ENCODE measurements at regions not wholly inside any gene's neighbourhood (a gene's known extent, or its start where the extent isn't known, plus 50 kb on each side); places are given as distances from the start of the nearest gene placed in this dataset.
"Not testable (repeated sequence)": the region's sequence is repeated elsewhere in the genome, so short reads cannot be mapped to it uniquely, and the experiment has no call there.

- FAIRE-seq = no peak
Observed at GRCh38 chr7:52571026-52571425, 464.4 kb upstream of the POM121L12 start.

GRCh38 chr7:52569151-52569550 is 466.3 kb upstream of the POM121L12 start:
- FAIRE-seq = no peak

- no peak for FAIRE-seq
Observed at GRCh38 chr7:52565974-52566373, 469.5 kb upstream of the POM121L12 start.

DNA sequence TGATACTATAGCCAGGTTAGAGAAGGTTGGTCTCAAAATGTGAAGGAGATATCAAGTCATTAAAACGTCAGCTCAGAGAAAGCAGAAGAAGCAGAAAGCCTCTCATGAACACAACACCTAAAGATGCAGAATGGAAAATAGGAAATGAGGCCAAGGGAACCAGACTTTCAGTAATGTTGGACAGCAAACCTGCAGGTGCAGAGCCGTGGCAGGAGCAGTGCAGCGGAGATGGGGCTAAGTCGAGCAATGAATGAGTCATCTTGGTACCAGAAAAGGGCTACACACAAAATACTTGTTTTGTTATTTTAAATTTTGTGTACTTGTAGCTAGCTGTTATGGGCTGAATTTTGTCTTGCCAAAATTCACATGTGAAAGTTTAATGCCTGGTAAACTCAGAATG is 479.6 kb upstream of the POM121L12 start:
- FAIRE-seq = no peak

- FAIRE-seq = no peak
Observed at GRCh38 chr7:52547308-52547910, 488.0 kb upstream of the POM121L12 start.

DNA sequence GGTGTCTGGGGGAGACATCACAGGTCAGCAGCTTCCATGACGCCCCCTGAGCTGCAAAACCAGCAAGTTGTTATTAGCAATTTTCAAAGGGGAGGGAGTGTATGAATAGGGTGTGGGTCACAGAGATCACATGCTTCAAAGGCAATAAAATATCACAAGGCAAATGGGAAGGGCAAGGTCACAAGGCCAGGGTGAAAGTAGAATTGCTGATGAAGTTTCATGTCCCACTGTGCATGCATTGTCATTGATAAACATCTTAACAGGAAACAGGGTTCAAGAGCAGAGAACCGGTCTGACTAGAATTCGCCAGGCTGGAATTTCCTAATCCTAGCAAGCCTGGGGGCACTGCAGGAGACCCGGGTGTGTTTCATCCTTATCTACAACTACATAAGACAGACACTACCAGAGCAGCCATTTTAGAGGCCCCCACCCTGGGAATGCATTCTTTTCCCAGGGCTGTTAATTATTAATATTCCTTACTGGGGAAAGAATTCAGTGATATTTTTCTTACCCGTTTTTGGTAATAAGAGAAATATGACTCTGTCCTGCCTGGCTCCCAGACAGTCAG is 494.2 kb upstream of the POM121L12 start:
- not testable (repeated sequence) for FAIRE-seq

- no peak for FAIRE-seq
Observed at GRCh38 chr7:52540041-52540440, 495.4 kb upstream of the POM121L12 start.

GRCh38 chr7:52539414-52539813 is 496.0 kb upstream of the POM121L12 start:
- FAIRE-seq = no peak

GRCh38 chr7:52537051-52537450 is 498.4 kb upstream of the POM121L12 start:
- FAIRE-seq = no peak

DNA sequence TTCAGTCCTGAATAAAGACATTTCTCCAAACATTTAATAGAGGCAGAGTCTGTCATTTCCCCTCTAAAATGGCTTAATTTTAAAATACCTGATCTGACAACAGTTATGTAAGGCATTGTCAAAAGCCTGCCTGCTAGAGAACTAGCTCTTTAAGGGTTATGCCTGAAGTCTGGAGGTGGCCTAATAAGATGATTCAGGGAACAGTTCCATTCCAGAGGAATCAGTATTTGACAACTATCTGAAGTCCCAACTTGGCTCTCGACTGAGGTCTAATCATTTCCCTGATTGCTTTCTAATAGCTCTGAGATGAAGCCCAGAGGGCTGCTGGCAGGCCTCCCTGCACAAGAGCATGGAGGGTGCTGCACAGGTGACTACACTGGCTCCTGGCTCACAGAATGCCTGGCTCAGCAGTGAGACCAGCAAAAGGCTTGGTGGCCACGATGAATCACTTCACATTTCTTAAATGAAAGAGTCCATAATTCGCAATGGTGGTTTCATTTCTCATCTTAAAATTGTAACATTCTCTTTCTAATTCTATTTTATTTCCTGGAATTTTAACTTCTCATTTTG is 509.6 kb upstream of the POM121L12 start:
- FAIRE-seq = no peak

GRCh38 chr7:52518869-52519268 is 516.6 kb upstream of the POM121L12 start:
- no peak for FAIRE-seq

DNA sequence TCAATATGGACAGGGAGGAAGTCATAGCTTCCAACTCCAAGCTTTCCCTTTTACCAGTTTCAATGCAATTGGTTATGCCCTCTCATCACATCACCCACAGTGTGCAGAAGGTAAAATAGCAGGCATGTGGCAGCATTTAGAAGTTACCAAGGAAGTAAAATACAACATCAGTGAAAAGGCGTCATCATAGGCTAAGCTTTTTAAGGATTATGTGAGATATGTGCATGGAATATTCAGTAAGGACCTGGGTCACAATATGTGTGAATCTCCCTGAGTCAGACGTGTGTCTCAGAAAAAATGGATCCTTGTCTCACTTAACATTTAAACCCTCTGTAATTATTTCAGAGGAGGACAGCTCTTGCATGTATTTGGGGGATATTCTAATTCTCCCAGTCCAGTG is 522.8 kb upstream of the POM121L12 start:
- FAIRE-seq = no peak

DNA sequence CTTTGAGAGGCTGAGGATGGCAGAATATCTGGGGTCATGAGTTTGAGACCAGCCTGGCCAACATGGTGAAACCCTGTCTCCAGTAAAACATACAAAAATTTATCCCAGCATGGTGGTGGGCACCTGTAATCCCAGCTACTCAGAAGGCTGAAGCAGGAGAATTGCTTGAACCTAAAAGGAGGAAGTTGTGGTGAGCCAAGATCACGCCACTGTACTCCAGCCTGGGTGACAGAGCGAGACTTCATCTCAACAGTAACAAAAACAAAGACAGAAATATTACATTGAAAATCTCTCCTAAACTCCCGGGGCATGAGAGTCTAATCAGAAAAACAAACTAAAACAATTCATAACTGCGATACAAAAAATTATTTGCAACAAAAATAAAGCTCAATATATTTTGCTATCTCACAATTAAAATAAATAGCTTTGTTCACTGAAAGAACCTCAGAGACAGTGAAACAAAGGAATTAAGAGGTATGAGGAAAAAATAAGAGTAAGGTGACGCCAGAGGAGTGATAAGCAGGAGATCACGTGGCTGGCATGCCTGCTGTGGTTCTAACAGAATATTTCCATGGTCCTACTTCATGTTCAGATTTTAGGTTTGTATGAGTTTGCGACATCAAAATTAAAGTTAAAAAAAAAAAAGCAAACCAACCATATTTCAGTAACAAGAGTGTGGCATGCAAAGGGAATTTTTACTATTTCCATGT is 527.7 kb upstream of the POM121L12 start:
- no peak for FAIRE-seq

DNA sequence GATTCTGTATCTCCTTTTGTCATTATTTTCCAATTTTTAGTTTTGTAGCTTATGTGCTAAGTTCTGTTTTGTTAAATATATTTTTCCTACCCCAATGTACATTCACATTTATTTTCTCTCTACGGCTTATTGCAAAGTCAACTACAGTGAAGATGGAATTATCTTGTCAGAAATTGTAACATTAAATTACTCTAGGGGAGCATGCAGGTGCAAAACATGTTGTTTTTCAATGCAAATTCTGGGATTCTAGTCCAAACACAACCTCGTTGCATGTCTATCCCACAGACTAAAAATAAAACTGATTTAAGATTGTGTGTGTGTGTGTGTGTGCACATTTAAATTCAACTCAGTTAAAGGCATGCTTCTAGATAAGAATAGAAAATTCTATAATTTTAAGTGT is 529.1 kb upstream of the POM121L12 start:
- no peak for FAIRE-seq

DNA sequence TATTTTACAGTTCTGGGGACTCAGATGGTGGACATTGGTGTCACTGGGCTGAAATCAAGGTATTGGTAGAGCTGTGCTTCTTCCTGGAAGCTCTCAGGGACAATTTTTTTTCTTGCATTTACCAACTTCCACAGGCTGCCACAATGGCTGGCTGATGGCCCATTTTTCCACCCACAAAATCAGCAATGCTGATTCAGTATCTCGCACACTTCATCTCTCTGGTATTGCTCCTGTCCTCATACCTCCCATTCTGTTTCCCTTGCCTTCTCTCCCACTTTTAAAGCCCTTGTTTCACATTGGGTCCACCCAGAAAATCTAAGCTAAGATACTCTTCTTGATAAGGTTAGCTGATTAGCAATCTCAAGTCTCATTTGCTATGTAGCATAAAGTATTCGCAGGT is 530.9 kb upstream of the POM121L12 start:
- FAIRE-seq = no peak

DNA sequence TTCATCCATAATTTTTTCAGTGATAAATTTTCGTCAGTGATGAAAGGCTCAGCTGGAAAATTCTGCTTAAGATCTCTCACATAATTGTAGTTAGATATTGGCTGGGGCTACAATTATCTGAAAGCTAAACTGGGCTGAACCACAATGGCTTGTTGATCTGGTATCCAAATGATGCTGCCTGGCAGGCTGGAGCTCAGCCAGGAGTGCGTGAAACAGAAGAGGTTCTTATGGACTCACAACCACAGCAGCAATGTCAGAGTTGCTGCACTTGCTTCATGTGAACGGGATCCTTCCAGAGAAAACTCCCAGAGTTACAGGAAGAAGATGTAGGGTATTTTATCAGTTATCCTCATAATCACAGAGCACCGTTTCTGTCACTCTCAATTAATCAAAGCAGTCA is 533.2 kb upstream of the POM121L12 start:
- no peak for FAIRE-seq

DNA sequence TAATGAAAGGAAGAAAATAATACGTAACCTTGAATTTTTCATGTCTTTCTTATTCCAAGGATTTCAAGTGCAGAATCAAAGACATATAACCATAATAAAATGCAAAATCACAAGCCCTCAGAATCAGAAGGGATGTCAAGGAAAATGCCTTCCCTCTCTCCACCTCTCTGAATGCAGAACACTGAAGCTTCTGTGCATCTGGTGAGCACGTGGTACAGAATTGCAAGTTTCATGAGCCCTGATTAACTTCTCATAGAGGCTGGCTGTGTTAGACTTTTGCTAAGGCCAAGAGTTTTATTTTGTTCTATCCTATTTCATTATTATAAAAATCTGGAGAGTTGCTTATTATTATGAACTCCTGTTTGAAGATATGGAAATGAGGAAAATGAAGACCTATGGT is 533.7 kb upstream of the POM121L12 start:
- no peak for FAIRE-seq

DNA sequence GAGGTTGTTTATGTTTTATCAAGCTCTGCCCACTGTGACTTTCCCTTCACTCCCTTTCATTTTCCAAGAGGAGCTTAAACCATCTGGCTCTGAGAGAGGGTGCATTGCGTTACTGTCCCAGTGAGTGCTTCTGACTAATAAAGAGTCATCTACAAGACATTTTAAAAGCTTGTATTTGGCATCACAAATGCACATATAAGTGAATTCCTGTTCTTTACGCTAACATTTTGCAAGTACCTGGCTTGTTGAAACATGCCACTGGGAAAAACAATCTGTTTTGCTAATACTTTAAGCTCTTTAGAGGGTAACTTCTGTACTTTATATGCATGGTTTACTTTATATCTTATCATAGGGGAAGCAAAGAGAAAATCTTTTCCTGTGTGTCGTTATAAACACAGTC is 534.6 kb upstream of the POM121L12 start:
- no peak for FAIRE-seq

- no peak for FAIRE-seq
Observed at GRCh38 chr7:52498366-52498765, 537.1 kb upstream of the POM121L12 start.

DNA sequence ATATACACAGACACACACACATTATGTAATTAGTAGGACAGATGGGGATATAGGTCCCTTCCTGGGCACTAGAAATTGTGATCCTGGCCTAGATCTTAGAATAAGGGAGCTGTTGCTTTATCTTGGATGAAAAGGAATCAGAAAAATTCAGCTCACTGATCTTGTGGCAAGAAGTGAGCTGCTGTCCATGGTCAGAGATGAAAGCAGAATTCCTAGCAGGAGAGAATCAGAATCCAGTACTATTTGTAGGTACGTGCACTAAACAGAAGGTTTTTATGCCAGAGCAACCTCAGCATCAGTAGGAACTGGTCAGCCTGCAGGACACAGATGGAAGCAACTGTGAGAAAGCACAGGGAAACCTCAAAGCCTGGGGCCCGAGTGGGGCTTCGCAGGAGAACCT is 549.2 kb upstream of the POM121L12 start:
- no peak for FAIRE-seq

- no peak for FAIRE-seq
Observed at GRCh38 chr7:52482076-52482475, 553.4 kb upstream of the POM121L12 start.

DNA sequence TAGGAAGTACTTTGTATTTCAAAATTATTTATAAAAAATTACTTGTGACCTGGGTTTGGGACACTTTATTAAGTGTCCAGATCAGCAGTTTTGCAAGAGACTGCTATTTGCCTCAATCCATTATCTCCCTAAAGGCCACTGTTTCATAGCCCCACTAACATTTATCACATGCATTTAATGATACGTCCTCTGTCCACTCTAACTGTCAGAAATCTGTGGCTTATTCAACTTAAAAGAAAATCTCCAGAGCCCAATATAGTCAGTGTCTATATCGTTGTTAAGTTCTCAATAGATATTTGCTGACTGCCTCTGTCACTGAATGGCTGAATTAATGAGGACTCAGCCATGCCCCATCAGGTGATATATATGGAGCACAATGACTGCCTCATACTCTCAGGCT is 553.9 kb upstream of the POM121L12 start:
- no peak for FAIRE-seq

DNA sequence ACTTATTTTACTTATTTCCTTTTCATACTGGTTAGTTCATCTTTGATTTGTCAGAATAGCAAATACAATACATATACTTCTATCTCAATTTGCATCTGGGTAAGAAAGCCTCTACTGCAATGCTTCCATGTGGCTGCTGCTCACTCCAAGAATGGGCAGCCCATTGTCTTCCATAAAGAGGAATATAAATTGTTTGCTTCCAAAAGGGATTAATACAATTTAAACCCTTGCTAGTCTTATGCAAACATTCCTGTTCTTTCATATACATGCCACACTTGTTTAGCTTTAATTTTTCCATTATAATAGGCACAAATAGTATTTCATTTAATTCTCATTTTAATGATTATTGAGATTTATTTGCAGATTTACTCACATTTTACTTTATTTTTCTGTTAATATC is 555.4 kb upstream of the POM121L12 start:
- FAIRE-seq = no peak

DNA sequence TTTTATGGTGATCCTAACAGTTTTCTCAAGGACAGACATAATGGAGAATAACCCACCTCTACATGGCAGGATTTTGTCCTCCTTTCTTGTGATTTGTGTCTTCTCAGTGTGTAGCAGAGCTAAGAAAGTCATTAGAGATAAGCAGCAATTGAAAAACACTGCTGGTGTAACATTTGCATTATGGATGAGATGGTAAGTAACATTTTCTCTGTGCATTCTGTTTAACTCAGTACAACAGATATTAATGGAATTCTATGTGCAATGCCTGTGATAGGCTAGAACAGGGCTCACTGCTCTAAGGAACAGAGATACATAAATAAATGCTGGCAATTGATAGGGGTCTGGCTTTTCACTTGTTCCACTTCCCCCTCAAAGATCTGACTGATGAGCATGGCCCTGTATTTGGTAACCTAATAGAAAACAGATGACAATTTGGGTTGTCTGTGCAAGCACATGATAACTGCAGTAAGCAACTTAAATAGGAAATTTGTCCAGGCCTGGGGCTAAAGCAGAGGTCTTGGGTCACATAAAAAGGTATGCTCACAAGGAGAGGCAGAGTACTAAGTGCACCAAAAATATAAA is 560.3 kb upstream of the POM121L12 start:
- no peak for FAIRE-seq

Data from A204.1 (cell line).